ENCODE measurements at regions not wholly inside any gene's neighbourhood (a gene's known extent, or its start where the extent isn't known, plus 50 kb on each side); places are given as distances from the start of the nearest gene placed in this dataset.

GRCh38 chr2:2550856-2551255 is 219.8 kb upstream of the MYT1L start:
- TF ChIP-seq EZH2 (IDR thresholded peaks at IDR 0.05; ENCODE audit: low read length, missing control alignments) (no peak), CTCF (conservative IDR thresholded peaks at IDR 0.05 in 1 of 2, IDR thresholded peaks at IDR 0.05 in 1 of 2; ENCODE audit: low read depth in 1 of 2, low read length in 2 of 2) (no peak)

Measured in fibroblast of lung (primary cell).